SK-N-SH (cell line): ENCODE measurements at regions not wholly inside any gene's neighbourhood (a gene's known extent, or its start where the extent isn't known, plus 50 kb on each side); places are given as distances from the start of the nearest gene placed in this dataset.

Experiments
- CTCF ChIA-PET: fragments of 300-600, 350-600 bp; formaldehyde crosslinking; extraction: SDS; loops from one replicate; lab custom pipeline; 2021; lab: Yijun Ruan, JAX
- POLR2A ChIA-PET: fragments of 350-600 bp; sonication (Branson Sonifier 250); formaldehyde crosslinking; extraction: SDS; loops from one replicate; lab custom pipeline; 2020; ENCODE audit warnings: antibody characterized with exemption, inconsistent platforms; lab: Yijun Ruan, JAX
- DNase-seq: peaks from one replicate; pipeline ENCODE4 v3.0.0; 2012
- H2AFZ ChIP-seq: fragments of 200-600 bp; sonication (generic); 2 replicates; pipeline ENCODE4 v1.8.1; 2016; ENCODE audit warnings: antibody characterized with exemption, mild to moderate bottlenecking, low read depth
- H3F3A ChIP-seq: fragments of 200-600 bp; sonication (generic); replicated peaks from 2 replicates; pipeline ENCODE3; 2016; ENCODE audit warnings: antibody characterized with exemption, mild to moderate bottlenecking; ENCODE audit not compliant: insufficient read depth
- H3K27ac ChIP-seq, 2 experiments: fragments of 200-500 bp in 1 of 2; fragments of 200-600 bp in 1 of 2; sonication (Bioruptor generic) in 1 of 2; sonication (generic), shearing (Covaris generic) in 1 of 2; 2 replicates each; pipeline versions ENCODE4 v1.5.1 to v1.6.1; 2014 to 2016; ENCODE audit warnings: low read depth in 2 of 2, inconsistent platforms in 1 of 2, low read length in 1 of 2, mild to moderate bottlenecking in 1 of 2, mixed read lengths in 1 of 2
- H3K27me3 ChIP-seq: fragments of 200-600 bp; sonication (generic), shearing (Covaris generic); 2 replicates; pipeline ENCODE4 v1.6.1; 2016; ENCODE audit warnings: mixed run types; ENCODE audit not compliant: insufficient read depth
- H3K36me3 ChIP-seq, 2 experiments: fragments of 200-500 bp in 1 of 2; fragments of 200-600 bp in 1 of 2; sonication (Bioruptor generic) in 1 of 2; sonication (generic) in 1 of 2; replicated peaks in 1 of 2; 2 replicates each; pipeline versions ENCODE3 to v1.5.1; 2014 to 2016; ENCODE audit warnings: low read length in 1 of 2, mild to moderate bottlenecking in 1 of 2; ENCODE audit not compliant: insufficient read depth in 2 of 2, control insufficient read depth in 1 of 2
- H3K4me1 ChIP-seq, 2 experiments: fragments of 200-500 bp in 1 of 2; fragments of 200-600 bp in 1 of 2; sonication (Bioruptor generic) in 1 of 2; sonication (generic), shearing (Covaris generic) in 1 of 2; 2 replicates each; pipeline versions ENCODE4 v1.5.1 to v1.6.1; 2014 to 2016; ENCODE audit warnings: low read depth in 1 of 2, low read length in 1 of 2, mixed run types in 1 of 2; ENCODE audit not compliant: insufficient read depth in 2 of 2, control insufficient read depth in 1 of 2
- H3K4me2 ChIP-seq: fragments of 200-600 bp; sonication (generic), shearing (Covaris generic); 2 replicates; pipeline ENCODE4 v1.6.1; 2017; ENCODE audit warnings: mixed run types
- H3K4me3 ChIP-seq, 2 experiments: fragments of 200-500 bp in 1 of 2; fragments of 200-600 bp in 1 of 2; sonication (Bioruptor generic) in 1 of 2; sonication (generic), shearing (Covaris generic) in 1 of 2; 2 replicates each; pipeline versions ENCODE4 v1.5.1 to v1.8.1; 2014 to 2016; ENCODE audit warnings: low read depth in 2 of 2, inconsistent platforms in 1 of 2, low read length in 1 of 2, mild to moderate bottlenecking in 1 of 2, mixed read lengths in 1 of 2, moderate library complexity in 1 of 2
- H3K79me2 ChIP-seq: fragments of 200-600 bp; sonication (generic); 2 replicates; pipeline ENCODE4 v1.8.1; 2017; ENCODE audit warnings: mild to moderate bottlenecking; ENCODE audit not compliant: insufficient read depth
- H3K9ac ChIP-seq: fragments of 200-600 bp; sonication (generic); 2 replicates; pipeline ENCODE4 v1.6.1; 2017; ENCODE audit warnings: mixed run types
- H3K9me2 ChIP-seq: fragments of 200-600 bp; sonication (generic); 2 replicates; pipeline ENCODE4 v1.6.1; 2017; ENCODE audit warnings: mixed run types
- H3K9me3 ChIP-seq: fragments of 200-600 bp; sonication (generic); 2 replicates; pipeline ENCODE4 v1.6.1; 2017; ENCODE audit warnings: mixed run types, mild to moderate bottlenecking, moderate library complexity
- H4K20me1 ChIP-seq: fragments of 200-600 bp; sonication (generic); 2 replicates; pipeline ENCODE4 v1.6.1; 2017; ENCODE audit warnings: mild to moderate bottlenecking, mixed run types; ENCODE audit not compliant: insufficient read depth
- FOSL2 ChIP-seq: IDR thresholded peaks from 2 replicates; pipeline ENCODE4 v1.4.0; 2012; ENCODE audit warnings: low read depth, mild to moderate bottlenecking, moderate library complexity, borderline replicate concordance
- RFX5 ChIP-seq: IDR thresholded peaks from 2 replicates; pipeline ENCODE4 v1.6.1; 2012; ENCODE audit warnings: mild to moderate bottlenecking, improper control_type of control experiment, low read length
- WGBS: methylation state at CpG from one replicate; pipeline ENCODE4 v1.1.6; 2017; ENCODE audit warnings: low lambda C conversion rate; 5-methylcytosine and 5-hydroxymethylcytosine counted together
- TF ChIP-seq, protein P1 (sequence below): IDR thresholded peaks from 2 replicates; pipeline ENCODE4 v1.6.1; 2012; ENCODE audit warnings: mild to moderate bottlenecking, low read depth, low read length, moderate library complexity
- TF ChIP-seq, protein P2 (sequence below): IDR thresholded peaks from 2 replicates; pipeline ENCODE4 v1.4.0; 2012; ENCODE audit warnings: low read depth, borderline replicate concordance
- TF ChIP-seq, protein P3 (sequence below): IDR thresholded peaks from 2 replicates; pipeline ENCODE4 v1.4.0; 2012; ENCODE audit warnings: low read depth

DNA sequence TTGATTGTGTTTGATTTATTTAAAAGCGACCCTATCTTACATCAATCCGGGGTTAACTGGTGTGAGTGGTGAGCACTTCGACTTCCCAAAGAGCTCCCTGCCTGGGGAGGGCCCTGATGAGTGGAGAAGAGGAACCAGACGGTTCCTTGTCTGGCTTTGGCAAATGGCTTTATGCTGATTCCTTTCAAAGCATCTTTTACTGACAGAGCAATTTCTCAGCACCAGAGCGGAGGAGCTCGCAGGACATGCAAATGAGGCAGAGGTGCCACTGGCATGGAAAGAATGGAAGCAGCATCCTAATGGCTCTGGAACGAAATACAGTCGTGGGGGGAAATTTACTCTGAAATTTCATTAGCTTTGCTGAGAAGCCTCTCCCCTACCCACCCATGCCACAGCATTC lies 410.9 kb upstream of the B3GAT1 start:
- H3K27ac ChIP-seq, result no peak overlapping the region
- H3K27me3 ChIP-seq, result no peaks in the 10 kb centered on the region
- H2AFZ ChIP-seq, result no peak overlapping the region
- H3K79me2 ChIP-seq, result no peaks in the 10 kb centered on the region
- H4K20me1 ChIP-seq, result no peaks in the 10 kb centered on the region
- no peaks in the 10 kb centered on the region for H3K9me3 ChIP-seq
- H3F3A ChIP-seq, result no peaks in the 10 kb centered on the region
- H3K9me2 ChIP-seq, result no peaks in the 10 kb centered on the region
- no peaks in the 10 kb centered on the region for H3K36me3 ChIP-seq
- no peak overlapping the region for H3K4me2 ChIP-seq
- no peak overlapping the region for H3K4me3 ChIP-seq
- TF ChIP-seq FOSL2, result no peak
- TF ChIP-seq, all 33 proteins: peak for 0
- ChIA-PET POLR2A (no interaction called here), CTCF (interaction anchor here (0.6 to 2.6 kb wide), 3 partner anchors 13 to 463 kb away, joined by 3 to 10 read pairs (median 4); no protein-coding TSS in a partner anchor)
- 24% methylated on average over 8 of the region's 8 CpGs for WGBS
- H3K4me1 ChIP-seq, result peaks cover 0 to 5% of the 10 kb centered on the region in 2 experiments; a peak in 1 of 4 replicates
- H3K9ac ChIP-seq, result no peak overlapping the region
- no peak for DNase-seq

DNA sequence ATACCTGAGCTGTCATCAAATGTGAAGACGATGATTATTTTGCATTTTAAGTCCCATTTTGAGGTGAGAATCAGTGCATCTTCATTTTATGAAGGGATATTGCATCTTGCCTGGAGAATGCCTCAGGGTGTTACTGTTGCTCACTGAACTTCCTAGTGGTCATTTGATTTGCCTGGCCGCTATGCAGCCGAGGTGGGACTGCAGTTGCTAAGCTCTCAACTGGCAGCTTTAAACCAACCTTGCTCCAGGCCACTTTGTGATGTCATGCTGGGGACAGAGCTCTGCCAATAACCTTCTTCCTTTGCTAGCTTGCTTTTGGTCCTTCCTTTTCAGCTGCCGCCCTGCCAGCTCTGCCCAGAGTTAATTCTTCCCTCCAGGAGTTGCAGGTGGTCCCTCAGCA lies 409.4 kb upstream of the B3GAT1 start:
- 6% methylated on average over 3 of the region's 4 CpGs for WGBS
- H3K36me3 ChIP-seq, result no peaks in the 10 kb centered on the region
- no peak overlapping the region for H2AFZ ChIP-seq
- H3K9me2 ChIP-seq, result no peaks in the 10 kb centered on the region
- TF ChIP-seq RFX5, result no peak
- TF ChIP-seq, protein P1, sequence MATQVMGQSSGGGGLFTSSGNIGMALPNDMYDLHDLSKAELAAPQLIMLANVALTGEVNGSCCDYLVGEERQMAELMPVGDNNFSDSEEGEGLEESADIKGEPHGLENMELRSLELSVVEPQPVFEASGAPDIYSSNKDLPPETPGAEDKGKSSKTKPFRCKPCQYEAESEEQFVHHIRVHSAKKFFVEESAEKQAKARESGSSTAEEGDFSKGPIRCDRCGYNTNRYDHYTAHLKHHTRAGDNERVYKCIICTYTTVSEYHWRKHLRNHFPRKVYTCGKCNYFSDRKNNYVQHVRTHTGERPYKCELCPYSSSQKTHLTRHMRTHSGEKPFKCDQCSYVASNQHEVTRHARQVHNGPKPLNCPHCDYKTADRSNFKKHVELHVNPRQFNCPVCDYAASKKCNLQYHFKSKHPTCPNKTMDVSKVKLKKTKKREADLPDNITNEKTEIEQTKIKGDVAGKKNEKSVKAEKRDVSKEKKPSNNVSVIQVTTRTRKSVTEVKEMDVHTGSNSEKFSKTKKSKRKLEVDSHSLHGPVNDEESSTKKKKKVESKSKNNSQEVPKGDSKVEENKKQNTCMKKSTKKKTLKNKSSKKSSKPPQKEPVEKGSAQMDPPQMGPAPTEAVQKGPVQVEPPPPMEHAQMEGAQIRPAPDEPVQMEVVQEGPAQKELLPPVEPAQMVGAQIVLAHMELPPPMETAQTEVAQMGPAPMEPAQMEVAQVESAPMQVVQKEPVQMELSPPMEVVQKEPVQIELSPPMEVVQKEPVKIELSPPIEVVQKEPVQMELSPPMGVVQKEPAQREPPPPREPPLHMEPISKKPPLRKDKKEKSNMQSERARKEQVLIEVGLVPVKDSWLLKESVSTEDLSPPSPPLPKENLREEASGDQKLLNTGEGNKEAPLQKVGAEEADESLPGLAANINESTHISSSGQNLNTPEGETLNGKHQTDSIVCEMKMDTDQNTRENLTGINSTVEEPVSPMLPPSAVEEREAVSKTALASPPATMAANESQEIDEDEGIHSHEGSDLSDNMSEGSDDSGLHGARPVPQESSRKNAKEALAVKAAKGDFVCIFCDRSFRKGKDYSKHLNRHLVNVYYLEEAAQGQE, result no peak
- TF ChIP-seq, protein P2, sequence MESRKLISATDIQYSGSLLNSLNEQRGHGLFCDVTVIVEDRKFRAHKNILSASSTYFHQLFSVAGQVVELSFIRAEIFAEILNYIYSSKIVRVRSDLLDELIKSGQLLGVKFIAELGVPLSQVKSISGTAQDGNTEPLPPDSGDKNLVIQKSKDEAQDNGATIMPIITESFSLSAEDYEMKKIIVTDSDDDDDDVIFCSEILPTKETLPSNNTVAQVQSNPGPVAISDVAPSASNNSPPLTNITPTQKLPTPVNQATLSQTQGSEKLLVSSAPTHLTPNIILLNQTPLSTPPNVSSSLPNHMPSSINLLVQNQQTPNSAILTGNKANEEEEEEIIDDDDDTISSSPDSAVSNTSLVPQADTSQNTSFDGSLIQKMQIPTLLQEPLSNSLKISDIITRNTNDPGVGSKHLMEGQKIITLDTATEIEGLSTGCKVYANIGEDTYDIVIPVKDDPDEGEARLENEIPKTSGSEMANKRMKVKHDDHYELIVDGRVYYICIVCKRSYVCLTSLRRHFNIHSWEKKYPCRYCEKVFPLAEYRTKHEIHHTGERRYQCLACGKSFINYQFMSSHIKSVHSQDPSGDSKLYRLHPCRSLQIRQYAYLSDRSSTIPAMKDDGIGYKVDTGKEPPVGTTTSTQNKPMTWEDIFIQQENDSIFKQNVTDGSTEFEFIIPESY, result no peak
- TF ChIP-seq, protein P3, sequence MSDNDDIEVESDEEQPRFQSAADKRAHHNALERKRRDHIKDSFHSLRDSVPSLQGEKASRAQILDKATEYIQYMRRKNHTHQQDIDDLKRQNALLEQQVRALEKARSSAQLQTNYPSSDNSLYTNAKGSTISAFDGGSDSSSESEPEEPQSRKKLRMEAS, result no peak
- no peak overlapping the region for H3K27ac ChIP-seq
- CTCF ChIA-PET, result interaction anchor here (1.2 to 2.6 kb wide), 2 partner anchors 47 to 489 kb away, joined by 3 to 10 read pairs; no protein-coding TSS in a partner anchor
- no peak overlapping the region for H3K4me3 ChIP-seq
- H3K79me2 ChIP-seq, result no peaks in the 10 kb centered on the region
- H4K20me1 ChIP-seq, result no peaks in the 10 kb centered on the region
- H3K4me1 ChIP-seq, result peaks cover 0 to 5% of the 10 kb centered on the region in 2 experiments; a peak in 1 of 4 replicates
- no peak overlapping the region for H3K4me2 ChIP-seq
- no peaks in the 10 kb centered on the region for H3K27me3 ChIP-seq
- POLR2A ChIA-PET, result no interaction called here
- H3K9me3 ChIP-seq, result peaks cover 9% of the 10 kb centered on the region; the same call in 1 of the 2 replicates
- H3K9ac ChIP-seq, result no peak overlapping the region
- no peak for DNase-seq
- H3F3A ChIP-seq, result no peaks in the 10 kb centered on the region
